ENCODE measurements at regions not wholly inside any gene's neighbourhood (a gene's known extent, or its start where the extent isn't known, plus 50 kb on each side); places are given as distances from the start of the nearest gene placed in this dataset.
"Not testable (repeated sequence)": the region's sequence is repeated elsewhere in the genome, so short reads cannot be mapped to it uniquely, and the experiment has no call there.

GRCh38 chr7:67359900-67360299 is 363.3 kb downstream of the TYW1 start:
- no peak for DNase-seq (ENCODE audit: low spot score)

DNA sequence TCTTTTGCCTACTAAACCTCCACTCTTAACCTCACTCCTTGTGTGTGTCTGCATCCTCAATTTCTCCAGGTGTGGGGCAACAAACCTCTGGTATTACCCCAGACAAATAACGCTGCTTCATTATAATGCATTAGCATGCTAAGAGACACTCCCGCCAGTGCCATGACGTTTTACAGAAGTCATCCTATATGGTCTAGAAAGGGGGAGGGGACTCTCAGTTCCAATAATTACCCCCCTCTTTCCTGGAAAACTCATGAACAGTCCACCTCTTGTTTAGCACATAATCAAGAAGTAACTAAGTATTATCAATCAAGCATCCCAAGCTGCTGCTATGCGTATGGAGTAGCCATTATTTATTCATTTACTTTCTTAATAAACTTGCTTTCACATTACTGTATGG is 364.5 kb downstream of the TYW1 start:
- DNase-seq (ENCODE audit: low spot score): no peak

GRCh38 chr7:67364441-67365017 is 367.9 kb downstream of the TYW1 start:
- no peak for DNase-seq (ENCODE audit: low spot score)

- DNase-seq (ENCODE audit: low spot score): peak; percentile 69
Observed at GRCh38 chr7:67371429-67372305, 375.0 kb downstream of the TYW1 start.

- not testable (repeated sequence) for DNase-seq (ENCODE audit: low spot score)
Observed at GRCh38 chr7:67373389-67373788, 376.8 kb downstream of the TYW1 start.

DNA sequence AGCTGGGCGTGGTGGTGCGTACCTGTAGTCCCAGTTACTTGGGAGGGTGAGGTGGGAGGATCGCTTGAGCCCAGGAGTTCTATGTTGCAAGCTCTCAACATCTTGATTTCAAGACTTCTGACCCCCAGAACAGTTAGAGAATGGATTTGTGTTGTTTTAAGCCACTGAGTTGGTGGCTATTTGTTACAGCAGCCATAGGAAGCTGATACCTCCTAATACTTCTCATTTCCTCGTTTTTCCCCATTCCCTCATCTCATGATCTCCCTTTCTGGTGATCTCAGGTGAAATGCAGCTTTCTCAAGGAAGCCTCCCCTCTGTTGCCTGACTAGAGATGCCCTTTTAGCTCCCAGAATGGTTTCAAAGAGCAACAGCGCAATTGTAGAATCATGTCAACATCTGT is 378.8 kb downstream of the TYW1 start:
- DNase-seq (ENCODE audit: low spot score): no peak

DNA sequence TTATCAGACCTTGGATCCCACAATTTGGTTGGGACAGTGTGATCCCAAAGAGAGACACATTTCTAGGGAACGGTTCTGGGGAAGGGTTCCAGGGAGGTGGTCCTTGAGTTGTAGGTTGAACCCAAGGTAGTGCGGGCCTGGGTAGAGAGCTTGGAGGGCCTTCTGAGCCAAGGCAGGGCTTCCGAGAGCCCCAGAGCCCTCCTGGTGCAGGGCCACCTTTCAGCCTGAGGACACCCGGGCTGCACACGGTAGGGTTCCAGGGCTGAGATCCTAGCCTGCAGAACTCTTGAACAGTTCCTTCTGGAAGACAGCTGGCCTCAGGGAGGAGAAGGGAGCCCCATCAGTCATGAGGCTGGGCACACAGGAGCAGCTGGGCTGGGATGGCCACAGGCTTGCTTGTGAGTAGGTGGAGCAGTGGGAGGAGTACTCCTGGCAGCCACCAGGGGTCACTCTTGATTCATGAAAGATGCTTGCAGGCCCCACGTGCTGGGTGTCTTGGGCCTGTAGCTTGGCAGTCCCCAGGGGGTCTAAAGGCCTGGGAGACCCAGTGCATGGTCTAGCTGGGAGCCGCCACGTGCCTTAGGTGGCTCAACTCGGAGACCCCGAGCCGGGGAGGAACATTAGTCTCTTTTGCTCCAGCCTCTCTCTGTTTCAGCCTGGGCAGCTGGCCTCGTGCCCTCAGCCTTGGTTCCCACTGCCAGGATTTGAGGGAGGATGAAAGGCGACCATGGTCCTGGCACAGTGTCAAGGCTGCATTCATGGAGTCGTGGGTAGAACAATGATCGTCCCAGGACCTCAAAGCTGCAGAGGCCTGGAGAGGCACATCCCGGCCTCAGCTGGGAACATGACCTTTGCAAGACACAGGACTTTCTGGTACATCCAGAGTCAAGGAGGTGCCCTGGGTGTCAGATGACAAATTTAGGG is 381.6 kb downstream of the TYW1 start:
- peak; percentile 53 for DNase-seq (ENCODE audit: low spot score)

DNA sequence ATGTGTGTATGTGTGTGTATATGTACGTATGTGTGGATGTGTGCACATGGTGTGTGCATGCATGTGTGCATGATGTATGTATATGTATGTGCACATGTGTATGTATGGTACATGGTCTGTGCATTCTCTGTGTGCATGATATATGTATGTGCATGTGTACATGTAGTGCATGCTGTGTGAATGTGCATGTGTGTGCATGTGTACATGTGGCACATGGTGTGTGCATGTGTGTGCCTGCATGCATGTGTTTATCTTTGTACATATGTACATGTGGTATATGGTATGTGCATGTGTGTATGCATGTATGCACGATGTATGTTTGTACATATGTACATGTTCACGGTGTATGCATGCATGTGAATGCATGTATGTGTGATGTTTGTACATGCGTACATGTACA is 383.7 kb downstream of the TYW1 start:
- no peak for DNase-seq (ENCODE audit: low spot score)

- no peak for DNase-seq (ENCODE audit: low spot score)
Observed at GRCh38 chr7:67380858-67381257, 384.2 kb downstream of the TYW1 start.

DNA sequence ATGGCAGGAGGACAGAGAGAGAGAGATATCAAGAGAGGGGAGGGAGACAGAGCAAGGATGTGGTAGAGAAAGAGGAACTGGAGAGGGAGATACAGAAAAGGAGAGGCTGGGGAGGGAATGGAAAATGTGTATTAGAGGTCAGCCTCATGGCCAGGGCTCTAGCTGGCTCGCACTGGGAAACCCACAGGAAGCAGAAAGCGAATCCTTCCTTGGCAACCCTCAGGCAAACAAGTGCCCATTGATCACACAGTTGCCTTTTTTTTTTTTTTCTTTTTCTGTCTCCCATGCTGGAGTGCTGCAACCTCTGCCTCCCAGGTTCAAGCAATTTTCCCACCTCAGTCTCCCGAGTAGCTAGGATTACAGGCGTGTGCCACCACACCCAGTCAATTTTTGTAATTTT is 391.2 kb downstream of the TYW1 start:
- DNase-seq (ENCODE audit: low spot score): no peak

DNA sequence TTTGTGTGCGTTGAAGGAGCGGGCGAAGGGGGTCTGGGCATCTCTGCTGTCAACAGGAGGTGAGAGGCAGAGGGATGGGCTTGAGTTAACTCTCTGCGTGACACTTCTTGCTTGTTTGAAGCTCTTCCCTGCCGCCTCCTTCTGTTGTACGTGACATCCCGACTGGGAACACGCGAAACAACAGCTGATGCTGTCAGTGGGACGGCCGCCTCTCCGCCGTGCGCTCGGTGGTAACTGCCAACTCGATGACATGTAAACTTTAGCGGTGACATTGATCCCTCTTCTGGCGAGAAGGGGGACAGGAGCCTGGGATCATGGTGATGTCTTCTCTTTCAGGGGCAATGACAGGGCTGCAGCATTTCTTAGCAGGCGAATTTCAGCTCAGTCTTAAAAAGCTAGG is 394.5 kb downstream of the TYW1 start:
- DNase-seq (ENCODE audit: low spot score): no peak

GRCh38 chr7:67392596-67393438 is 396.2 kb downstream of the TYW1 start:
- no peak for DNase-seq (ENCODE audit: low spot score)

- DNase-seq (ENCODE audit: low spot score): no peak
Observed at GRCh38 chr7:67393903-67394302, 397.3 kb downstream of the TYW1 start.

- DNase-seq (ENCODE audit: low spot score): no peak
Observed at GRCh38 chr7:67398916-67399315, 402.3 kb downstream of the TYW1 start.

- no peak for DNase-seq (ENCODE audit: low spot score)
Observed at GRCh38 chr7:67401492-67401891, 404.9 kb downstream of the TYW1 start.

DNA sequence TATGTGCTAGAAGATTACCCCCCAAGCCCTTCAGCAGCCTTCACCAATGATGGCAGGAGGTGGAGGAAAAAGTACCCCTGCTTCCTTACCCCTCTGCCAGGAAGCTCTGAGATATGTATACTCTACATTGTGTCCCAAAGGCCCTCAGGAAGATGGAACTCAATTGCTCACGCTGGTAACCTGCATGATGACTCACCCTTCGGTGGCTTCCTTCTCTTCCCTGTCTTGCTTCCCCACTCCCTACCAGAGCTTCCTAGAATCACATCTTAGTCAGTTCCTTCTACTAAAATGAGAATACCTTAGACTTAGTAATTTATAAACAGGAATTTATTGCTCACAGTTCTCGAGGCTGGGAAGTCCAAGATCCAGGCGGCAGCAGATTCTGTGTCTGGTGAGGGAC is 405.6 kb downstream of the TYW1 start:
- no peak for DNase-seq (ENCODE audit: low spot score)

DNA sequence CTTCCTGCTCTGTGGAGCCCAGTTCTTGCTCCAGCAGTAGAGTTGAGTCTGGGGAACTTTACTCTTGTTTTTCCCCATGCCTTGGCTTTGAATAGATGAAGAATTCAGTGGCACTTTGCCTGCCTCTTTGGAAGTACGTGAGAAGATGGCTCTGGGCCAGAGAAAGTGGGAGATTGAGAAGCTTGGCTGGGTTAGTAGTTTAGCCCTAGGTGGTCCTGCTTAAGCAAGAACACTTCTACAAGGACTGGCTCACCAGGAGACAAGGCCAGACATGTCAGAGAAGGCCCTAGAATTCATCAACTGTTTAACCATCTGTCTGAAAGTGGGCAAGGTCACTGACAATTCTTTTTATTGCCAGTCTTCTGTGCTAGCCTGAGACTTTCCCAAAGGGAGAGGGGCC is 410.3 kb downstream of the TYW1 start:
- no peak for DNase-seq (ENCODE audit: low spot score)

- no peak for DNase-seq (ENCODE audit: low spot score)
Observed at GRCh38 chr7:67407392-67408071, 410.9 kb downstream of the TYW1 start.

GRCh38 chr7:67408109-67408508 is 411.5 kb downstream of the TYW1 start:
- no peak for DNase-seq (ENCODE audit: low spot score)

GRCh38 chr7:67413670-67414069 is 417.0 kb downstream of the TYW1 start:
- DNase-seq (ENCODE audit: low spot score): no peak

DNA sequence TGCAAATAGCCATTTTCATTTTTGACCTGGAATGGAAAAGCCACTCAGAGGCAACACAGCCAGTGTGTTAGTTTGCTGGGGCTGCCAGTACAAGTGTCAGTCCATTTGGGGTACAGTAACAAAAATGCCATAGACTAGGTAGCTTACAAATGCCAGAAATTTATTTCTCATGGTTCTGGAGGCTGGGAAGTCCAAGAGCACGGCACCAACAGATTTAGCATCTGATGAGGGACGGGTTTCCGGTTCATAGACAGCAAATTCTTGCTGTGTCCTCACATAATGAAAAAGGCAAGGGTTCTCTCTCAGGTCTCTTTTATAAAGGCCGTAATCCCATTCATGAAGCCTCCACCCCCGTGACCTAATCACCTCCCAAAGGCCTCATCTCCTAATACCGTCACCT is 418.2 kb downstream of the TYW1 start:
- no peak for DNase-seq (ENCODE audit: low spot score)

All from CD4-positive, alpha-beta T cell treated with Interleukin-2 at 100 ng/mL for 4 hours (primary cell).